PC-3 (cell line): ENCODE measurements at regions not wholly inside any gene's neighbourhood (a gene's known extent, or its start where the extent isn't known, plus 50 kb on each side); places are given as distances from the start of the nearest gene placed in this dataset.

Experiments
- ATAC-seq: fragments of 200-7000 bp; cut with Tn5 transposase; 2 replicates; pipeline ENCODE4 v1.9.1; 2020; ENCODE audit warnings: mild to moderate bottlenecking, moderate library complexity
- BruUV-seq: library from RNA; stranded (reverse); fragments of 400-500 nt; replicated peaks from 2 replicates; lab custom pipeline; 2021; lab: Mats Ljungman, UMichigan
- CTCF ChIA-PET: fragments of 300-600 bp; sonication (Branson Sonifier 250); formaldehyde crosslinking; loops from one replicate; lab custom pipeline; 2022; ENCODE audit warnings: antibody characterized with exemption; lab: Charles Lee
- POLR2A ChIA-PET: fragments of 300-600 bp; sonication (Branson Sonifier 250); formaldehyde crosslinking; loops from one replicate; lab custom pipeline; 2022; ENCODE audit warnings: antibody characterized with exemption; ENCODE audit not compliant: unreplicated experiment; lab: Charles Lee
- DNase-seq: peaks from one replicate; pipeline ENCODE4 v3.0.0-alpha.2; 2015
- H2AFZ ChIP-seq: fragments of 300-600 bp; sonication (generic); 2 replicates; pipeline ENCODE4 v1.6.0; 2016; ENCODE audit warnings: antibody characterized with exemption, low read length
- H3F3A ChIP-seq: fragments of 300-600 bp; sonication (generic); one replicate; pipeline ENCODE4 v1.6.0; 2017; ENCODE audit warnings: antibody characterized with exemption, low read length, control low read depth, mild to moderate bottlenecking; ENCODE audit not compliant: unreplicated experiment
- H3K27ac ChIP-seq: fragments of 300-600 bp; sonication (generic); 2 replicates; pipeline ENCODE4 v1.5.1; 2016; ENCODE audit warnings: mild to moderate bottlenecking, low read length
- H3K27me3 ChIP-seq: fragments of 300-600 bp; sonication (generic); 2 replicates; pipeline ENCODE4 v1.6.1; 2016; ENCODE audit warnings: low read length, mixed read lengths
- H3K36me3 ChIP-seq: fragments of 300-600 bp; sonication (generic); 2 replicates; pipeline ENCODE4 v1.6.1; 2016; ENCODE audit warnings: low read depth, mixed run types, low read length, mixed read lengths
- H3K4me1 ChIP-seq: fragments of 300-600 bp; sonication (generic); 2 replicates; pipeline ENCODE4 v1.5.1; 2016; ENCODE audit warnings: low read length; ENCODE audit not compliant: insufficient read depth
- H3K4me2 ChIP-seq: fragments of 300-600 bp; sonication (generic); 2 replicates; pipeline ENCODE4 v1.6.0; 2016; ENCODE audit warnings: low read length
- H3K4me3 ChIP-seq: fragments of 300-600 bp; sonication (generic); 2 replicates; pipeline ENCODE4 v1.5.1; 2016; ENCODE audit warnings: mild to moderate bottlenecking, low read length, mixed read lengths
- H3K79me2 ChIP-seq: fragments of 300-600 bp; sonication (generic); 2 replicates; pipeline ENCODE4 v1.6.1; 2017; ENCODE audit warnings: low read length, mixed read lengths
- H3K9ac ChIP-seq: fragments of 300-600 bp; sonication (generic); 2 replicates; pipeline ENCODE4 v1.6.0; 2016; ENCODE audit warnings: mild to moderate bottlenecking, low read length
- H3K9me2 ChIP-seq: fragments of 300-600 bp; sonication (generic); replicated peaks from 2 replicates; pipeline ENCODE4 v1.6.1; 2016; ENCODE audit warnings: mixed run types, low read length, mixed read lengths
- H3K9me3 ChIP-seq: fragments of 300-600 bp; sonication (generic); 2 replicates; pipeline ENCODE4 v1.6.1; 2016; ENCODE audit warnings: low read length, mixed read lengths
- H4K20me1 ChIP-seq: fragments of 300-600 bp; sonication (generic); 2 replicates; pipeline ENCODE4 v1.6.1; 2016; ENCODE audit warnings: low read length, mixed read lengths
- EZH2 ChIP-seq: fragments of 300-600 bp; sonication (generic); IDR thresholded peaks from one replicate; pipeline ENCODE4 v1.6.1; 2017; ENCODE audit warnings: antibody characterized with exemption, mild to moderate bottlenecking, low read length; ENCODE audit not compliant: unreplicated experiment
- EZH2phosphoT487 ChIP-seq: fragments of 300-600 bp; sonication (generic); IDR thresholded peaks from 2 replicates; pipeline ENCODE4 v1.6.1; 2018; ENCODE audit warnings: mild to moderate bottlenecking, antibody characterized with exemption, low read length, borderline replicate concordance
- intact Hi-C: fragments of 100-400 bp; cut with micrococcal nuclease; formaldehyde crosslinking; loops from 2 replicates; pipeline ENCODE4 v1.9.0; 2023
- TF ChIP-seq, protein P1 (sequence below): fragments of 300-600 bp; sonication (generic); conservative IDR thresholded peaks from 2 replicates; pipeline ENCODE4 v1.5.1; 2017; ENCODE audit warnings: antibody characterized with exemption, low read depth, mild to moderate bottlenecking, low read length

DNA sequence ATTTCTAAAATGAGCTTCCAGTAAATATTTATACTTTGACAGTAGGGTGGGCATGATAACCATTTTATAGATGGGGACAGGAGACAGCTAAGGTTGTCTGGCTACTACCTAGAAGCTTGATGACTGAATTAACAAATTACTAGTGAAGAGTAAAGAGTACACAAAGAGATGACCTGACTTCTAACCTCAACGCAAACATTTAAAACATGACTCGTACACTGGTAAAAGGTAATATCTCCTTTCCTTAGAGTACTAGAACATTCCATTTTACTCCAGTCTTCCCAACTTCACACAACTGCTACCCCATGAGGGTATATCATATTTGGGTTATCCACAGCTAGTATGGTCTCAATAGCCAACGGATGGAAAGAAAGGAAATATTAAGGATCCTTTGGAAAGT is 258.9 kb downstream of the FOXO1 start:
- H4K20me1 ChIP-seq, result no peaks in the 10 kb centered on the region
- H3K9me2 ChIP-seq, result no peaks in the 10 kb centered on the region
- no peak for TF ChIP-seq EZH2phosphoT487
- TF ChIP-seq EZH2, result no peak
- TF ChIP-seq, protein P1, sequence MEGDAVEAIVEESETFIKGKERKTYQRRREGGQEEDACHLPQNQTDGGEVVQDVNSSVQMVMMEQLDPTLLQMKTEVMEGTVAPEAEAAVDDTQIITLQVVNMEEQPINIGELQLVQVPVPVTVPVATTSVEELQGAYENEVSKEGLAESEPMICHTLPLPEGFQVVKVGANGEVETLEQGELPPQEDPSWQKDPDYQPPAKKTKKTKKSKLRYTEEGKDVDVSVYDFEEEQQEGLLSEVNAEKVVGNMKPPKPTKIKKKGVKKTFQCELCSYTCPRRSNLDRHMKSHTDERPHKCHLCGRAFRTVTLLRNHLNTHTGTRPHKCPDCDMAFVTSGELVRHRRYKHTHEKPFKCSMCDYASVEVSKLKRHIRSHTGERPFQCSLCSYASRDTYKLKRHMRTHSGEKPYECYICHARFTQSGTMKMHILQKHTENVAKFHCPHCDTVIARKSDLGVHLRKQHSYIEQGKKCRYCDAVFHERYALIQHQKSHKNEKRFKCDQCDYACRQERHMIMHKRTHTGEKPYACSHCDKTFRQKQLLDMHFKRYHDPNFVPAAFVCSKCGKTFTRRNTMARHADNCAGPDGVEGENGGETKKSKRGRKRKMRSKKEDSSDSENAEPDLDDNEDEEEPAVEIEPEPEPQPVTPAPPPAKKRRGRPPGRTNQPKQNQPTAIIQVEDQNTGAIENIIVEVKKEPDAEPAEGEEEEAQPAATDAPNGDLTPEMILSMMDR, result no peak
- TSS peak; percentile 71 for BruUV-seq
- no peaks in the 10 kb centered on the region for H3K27me3 ChIP-seq
- H3F3A ChIP-seq, result no peaks in the 10 kb centered on the region
- no peak overlapping the region for H2AFZ ChIP-seq
- ATAC-seq, result peak; percentile 51
- H3K36me3 ChIP-seq, result no peaks in the 10 kb centered on the region
- H3K4me3 ChIP-seq, result no peak overlapping the region
- POLR2A ChIA-PET, result interaction anchor here (0.5 kb wide), 1 partner anchor 1619 kb away, joined by 11 read pairs; no protein-coding TSS in a partner anchor
- H3K4me2 ChIP-seq, result peak overlapping the region; percentile 69
- no peaks in the 10 kb centered on the region for H3K79me2 ChIP-seq
- CTCF ChIA-PET, result interaction anchor here (0.7 kb wide), 1 partner anchor 257 kb away, joined by 3 read pairs; no protein-coding TSS in a partner anchor
- H3K9ac ChIP-seq, result peak overlapping the region; percentile 70
- H3K27ac ChIP-seq, result peak overlapping the region; percentile 92
- DNase-seq, result peak; percentile 59
- no peaks in the 10 kb centered on the region for H3K9me3 ChIP-seq
- intact Hi-C loops, result loop anchor here (5.0 to 10.0 kb wide), 3 partner anchors 45 to 265 kb away; no protein-coding TSS in a partner anchor
- peaks cover 52% of the 10 kb centered on the region for H3K4me1 ChIP-seq

DNA sequence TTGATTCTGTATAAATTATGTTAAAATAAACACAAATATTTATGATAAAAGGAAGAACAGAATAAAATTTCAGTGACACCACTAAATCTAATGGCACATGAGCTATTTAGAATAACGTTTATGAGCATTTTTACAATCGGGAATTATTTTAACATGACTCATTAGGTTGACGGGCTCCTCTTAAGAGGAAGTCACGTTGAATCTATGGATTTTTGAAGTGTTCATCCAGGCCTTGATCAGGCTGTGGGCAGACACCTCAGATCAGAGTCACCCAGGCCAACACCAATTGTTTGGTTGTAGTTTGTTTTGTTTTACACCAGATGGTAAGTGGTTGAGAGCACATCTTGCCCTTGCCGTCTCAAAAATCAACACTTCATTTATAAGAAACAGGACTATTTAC is 257.8 kb downstream of the FOXO1 start:
- Histone ChIP-seq H3K9ac (no peak overlapping the region), H3K4me2 (peak overlapping the region; percentile 69), H3K27me3 (no peaks in the 10 kb centered on the region), H3K9me2 (no peaks in the 10 kb centered on the region), H3K79me2 (no peaks in the 10 kb centered on the region), H4K20me1 (no peaks in the 10 kb centered on the region), H3K4me1 (peaks cover 42% of the 10 kb centered on the region), H3K4me3 (no peak overlapping the region), H3F3A (no peaks in the 10 kb centered on the region), H3K9me3 (no peaks in the 10 kb centered on the region), H2AFZ (no peak overlapping the region), H3K36me3 (no peaks in the 10 kb centered on the region), H3K27ac (peak overlapping the region; percentile 92)
- ATAC-seq (peak; percentile 79), DNase-seq (peak; percentile 87)
- ChIA-PET CTCF (interaction anchor here (1.1 kb wide), 1 partner anchor 340 kb away, joined by 8 read pairs; no protein-coding TSS in a partner anchor), POLR2A (interaction anchor here (0.6 kb wide), 1 partner anchor 1783 kb away, joined by 4 read pairs; no protein-coding TSS in a partner anchor)
- BruUV-seq, result no TSS peak
- TF ChIP-seq, protein P1, result no peak
- TF ChIP-seq EZH2, result no peak
- TF ChIP-seq EZH2phosphoT487, result no peak
- intact Hi-C loops, result loop anchor here (5.0 to 10.0 kb wide), 3 partner anchors 44 to 264 kb away; no protein-coding TSS in a partner anchor

DNA sequence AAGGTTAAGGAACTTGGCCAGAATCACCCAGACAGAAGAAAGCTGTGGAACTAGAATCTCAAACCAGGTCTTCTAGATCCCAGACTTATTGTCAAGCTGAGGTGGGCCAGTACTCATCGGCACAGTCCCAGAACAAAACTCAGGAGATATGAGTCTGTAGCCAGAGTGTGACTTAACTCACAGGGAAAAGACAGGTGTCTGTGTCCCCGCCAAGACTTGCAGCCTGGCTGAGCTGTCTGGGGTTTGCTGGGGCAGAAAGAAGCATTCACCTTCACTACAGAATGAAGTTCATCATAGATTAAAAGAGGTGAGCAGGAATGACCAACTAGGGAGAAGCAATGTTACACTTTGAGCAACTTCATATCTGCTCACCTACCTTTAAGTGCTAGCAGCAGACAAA is 257.2 kb downstream of the FOXO1 start:
- CTCF ChIA-PET, result interaction anchor here (1.1 kb wide), 1 partner anchor 340 kb away, joined by 8 read pairs; no protein-coding TSS in a partner anchor

More for the DNA sequence above, 257.2 kb downstream of the FOXO1 start:
- no peak overlapping the region for H2AFZ ChIP-seq
- H4K20me1 ChIP-seq, result no peaks in the 10 kb centered on the region
- H3K4me2 ChIP-seq, result peak overlapping the region; percentile 26; the same call in 1 of the 2 replicates
- intact Hi-C loops, result loop anchor here (5.0 to 10.0 kb wide), 3 partner anchors 43 to 263 kb away; no protein-coding TSS in a partner anchor
- no peaks in the 10 kb centered on the region for H3K9me3 ChIP-seq
- TF ChIP-seq EZH2 (no peak), EZH2phosphoT487 (no peak)
- TF ChIP-seq, protein P1, result no peak
- BruUV-seq, result no TSS peak
- peaks cover 38% of the 10 kb centered on the region for H3K4me1 ChIP-seq
- H3F3A ChIP-seq, result no peaks in the 10 kb centered on the region
- POLR2A ChIA-PET, result interaction anchor here (0.6 kb wide), 1 partner anchor 1784 kb away, joined by 4 read pairs; no protein-coding TSS in a partner anchor
- no peaks in the 10 kb centered on the region for H3K36me3 ChIP-seq
- no peaks in the 10 kb centered on the region for H3K79me2 ChIP-seq
- no peaks in the 10 kb centered on the region for H3K9me2 ChIP-seq
- no peak overlapping the region for H3K9ac ChIP-seq
- DNase-seq (no peak), ATAC-seq (no peak)
- H3K27me3 ChIP-seq, result no peaks in the 10 kb centered on the region
- H3K27ac ChIP-seq, result peak overlapping the region; percentile 53
- no peak overlapping the region for H3K4me3 ChIP-seq
